K562 (cell line): ENCODE measurements at regions not wholly inside any gene's neighbourhood (a gene's known extent, or its start where the extent isn't known, plus 50 kb on each side); places are given as distances from the start of the nearest gene placed in this dataset.

ENCODE experiments used
- ATAC-seq: fragments of 200-7000 bp; cut with Tn5 transposase; 3 replicates; pipeline ENCODE4 v1.9.1; 2020; ENCODE audit warnings: moderate library complexity
- BruUV-seq: library from RNA; stranded (reverse); fragments of 400-500 nt; replicated peaks from 2 replicates; lab custom pipeline; 2021; lab: Mats Ljungman, UMichigan
- CTCF ChIA-PET: fragments of 300-600 bp; formaldehyde crosslinking; extraction: SDS; loops from one replicate; lab custom pipeline; 2021; ENCODE audit warnings: low intra/inter-chr PET ratio; lab: Yijun Ruan, JAX
- POLR2A ChIA-PET: fragments of 300-600, 350-650 bp; sonication (Branson Sonifier 250); formaldehyde crosslinking; extraction: SDS; loops from one replicate; lab custom pipeline; 2021; ENCODE audit warnings: antibody characterized with exemption, inconsistent platforms; lab: Yijun Ruan, JAX
- DNase-seq, 4 experiments: peaks; one replicate each; pipeline versions ENCODE4 v3.0.0 to v3.0.0-alpha.2; 2011 to 2018; ENCODE audit warnings: low spot score in 3 of 4, mixed read lengths in 3 of 4; ENCODE audit errors: extremely low read depth in 1 of 4
- FAIRE-seq: peaks from 2 replicates; lab custom pipeline; 2011; peaks lifted over from hg19 to GRCh38; lab: Jason Lieb, UNC
- H2AFZ ChIP-seq: 2 replicates; pipeline ENCODE4 v1.6.0; 2011; ENCODE audit warnings: low read depth, low read length, control low read depth, inconsistent platforms
- H3K27ac ChIP-seq: fragments of 200-600 bp; 3 replicates; pipeline ENCODE4 v1.8.0; 2011; ENCODE audit warnings: low read depth, mild to moderate bottlenecking, control low read depth, inconsistent platforms, low read length, moderate library complexity, mixed read lengths; ENCODE audit errors: extremely low read depth
- H3K27me3 ChIP-seq, 2 experiments: fragments of 300-600 bp in 1 of 2; 2 replicates in 1 of 2; 3 replicates in 1 of 2; pipeline versions ENCODE4 v1.6.0 to v1.8.0; 2011; ENCODE audit warnings: inconsistent platforms in 2 of 2, low read length in 2 of 2, mild to moderate bottlenecking in 1 of 2, mixed read lengths in 1 of 2, moderate library complexity in 1 of 2; ENCODE audit not compliant: control insufficient read depth in 2 of 2, insufficient read depth in 2 of 2
- H3K36me3 ChIP-seq: fragments of 300-600 bp; 3 replicates; pipeline ENCODE4 v1.8.0; 2011; ENCODE audit warnings: mild to moderate bottlenecking, low read length, inconsistent platforms; ENCODE audit not compliant: control insufficient read depth, insufficient read depth
- H3K4me1 ChIP-seq, 2 experiments: fragments of 200-600 bp in 1 of 2; replicated peaks in 1 of 2; 2 replicates in 1 of 2; 3 replicates in 1 of 2; pipeline versions ENCODE4 v1.5.1 to v1.8.0; 2011; ENCODE audit warnings: inconsistent platforms in 2 of 2, low read length in 2 of 2, mild to moderate bottlenecking in 1 of 2, mixed read lengths in 1 of 2, moderate library complexity in 1 of 2; ENCODE audit not compliant: control insufficient read depth in 2 of 2, insufficient read depth in 2 of 2
- H3K4me2 ChIP-seq: 2 replicates; pipeline ENCODE4 v1.6.1; 2011; ENCODE audit warnings: low read length, control low read depth, inconsistent platforms, mixed read lengths; ENCODE audit not compliant: insufficient read depth
- H3K4me3 ChIP-seq: fragments of 200-600 bp; sonication (generic), shearing (Covaris generic); 2 replicates; pipeline ENCODE4 v1.5.1; 2016; ENCODE audit warnings: control low read depth, inconsistent platforms
- H3K79me2 ChIP-seq: fragments of 200-600 bp; 3 replicates; pipeline ENCODE4 v1.8.0; 2011; ENCODE audit warnings: low read length, inconsistent platforms; ENCODE audit not compliant: control insufficient read depth, insufficient read depth
- H3K9ac ChIP-seq, 2 experiments: 2 replicates each; pipeline versions ENCODE4 v1.6.0 to v1.6.1; 2011; ENCODE audit warnings: low read depth in 2 of 2, low read length in 2 of 2, control low read depth in 1 of 2, inconsistent platforms in 1 of 2, mild to moderate bottlenecking in 1 of 2, mixed read lengths in 1 of 2; ENCODE audit not compliant: insufficient read depth in 1 of 2
- H3K9me1 ChIP-seq: one replicate; pipeline ENCODE4 v1.6.0; 2011; ENCODE audit warnings: inconsistent platforms, mild to moderate bottlenecking, low read length, moderate library complexity; ENCODE audit not compliant: control insufficient read depth, insufficient read depth
- H3K9me3 ChIP-seq: replicated peaks from 2 replicates; pipeline ENCODE4 v1.5.1; 2011; ENCODE audit warnings: low read depth, low read length, inconsistent platforms; ENCODE audit not compliant: control insufficient read depth, insufficient read depth
- H4K20me1 ChIP-seq: replicated peaks from 2 replicates; pipeline ENCODE4 v1.6.1; 2011; ENCODE audit warnings: low read length, inconsistent platforms, mixed read lengths; ENCODE audit not compliant: control insufficient read depth, insufficient read depth
- ZKSCAN8 ChIP-seq: fragments of 200-800 bp; sonication (Bioruptor generic); IDR thresholded peaks from 2 replicates; pipeline ENCODE4 v1.6.1; 2016; ENCODE audit warnings: missing genetic modification characterization, missing compliant biosample characterization
- ZNF695 ChIP-seq: fragments of 450-650 bp; formaldehyde crosslinking; IDR thresholded peaks from 2 replicates; pipeline ENCODE4 v1.4.0; 2020; ENCODE audit warnings: mild to moderate bottlenecking, moderate library complexity
- WGBS: fragments of 100-300 bp; shearing (Covaris generic); methylation state at CpG from one replicate; pipeline ENCODE4 v1.1.6; 2016; ENCODE audit warnings: low coverage, mixed read lengths; ENCODE audit not compliant: insufficient coverage; ENCODE audit errors: missing lambda C conversion rate; 5-methylcytosine and 5-hydroxymethylcytosine counted together
- in situ Hi-C: fragments of 300-500 bp; cut with MboI; formaldehyde crosslinking; loops from 4 replicates; pipeline ENCODE4 v1.15.0; 2018; ENCODE audit warnings: inconsistent platforms, mixed read lengths
- intact Hi-C: fragments of 100-400 bp; cut with micrococcal nuclease; formaldehyde crosslinking; loops from 2 replicates; pipeline ENCODE4 v1.14.2; 2022
- TF ChIP-seq, protein P1 (sequence below): sonication (generic); formaldehyde crosslinking; IDR thresholded peaks from 2 replicates; pipeline ENCODE4 v1.8.0; 2023; ENCODE audit warnings: mild to moderate bottlenecking, missing genetic modification reagents
- TF ChIP-seq, protein P2 (sequence below): fragments of 450-650 bp; formaldehyde crosslinking; IDR thresholded peaks from 2 replicates; pipeline ENCODE4 v1.4.0; 2020; ENCODE audit warnings: mild to moderate bottlenecking, moderate library complexity
- TF ChIP-seq, protein P3 (sequence below), 2 experiments: fragments of 450-650 bp in 1 of 2; IDR thresholded peaks; 2 replicates each; pipeline ENCODE4 v1.6.1; 2011 to 2017; ENCODE audit warnings: low read depth in 2 of 2, antibody characterized with exemption in 1 of 2, borderline replicate concordance in 1 of 2, low read length in 1 of 2, mild to moderate bottlenecking in 1 of 2, mixed read lengths in 1 of 2; ENCODE audit not compliant: control insufficient read depth in 1 of 2

GRCh38 chr3:72385167-72385566, 463.1 kb downstream of the SHQ1 start:
- ChIA-PET POLR2A (no interaction called here), CTCF (no interaction called here)
- TF ChIP-seq ZNF695 (no peak), ZKSCAN8 (CRISPR knock-in tag) (no peak)
- TF ChIP-seq, protein P1, sequence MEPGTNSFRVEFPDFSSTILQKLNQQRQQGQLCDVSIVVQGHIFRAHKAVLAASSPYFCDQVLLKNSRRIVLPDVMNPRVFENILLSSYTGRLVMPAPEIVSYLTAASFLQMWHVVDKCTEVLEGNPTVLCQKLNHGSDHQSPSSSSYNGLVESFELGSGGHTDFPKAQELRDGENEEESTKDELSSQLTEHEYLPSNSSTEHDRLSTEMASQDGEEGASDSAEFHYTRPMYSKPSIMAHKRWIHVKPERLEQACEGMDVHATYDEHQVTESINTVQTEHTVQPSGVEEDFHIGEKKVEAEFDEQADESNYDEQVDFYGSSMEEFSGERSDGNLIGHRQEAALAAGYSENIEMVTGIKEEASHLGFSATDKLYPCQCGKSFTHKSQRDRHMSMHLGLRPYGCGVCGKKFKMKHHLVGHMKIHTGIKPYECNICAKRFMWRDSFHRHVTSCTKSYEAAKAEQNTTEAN: no peak
- TF ChIP-seq, protein P2, sequence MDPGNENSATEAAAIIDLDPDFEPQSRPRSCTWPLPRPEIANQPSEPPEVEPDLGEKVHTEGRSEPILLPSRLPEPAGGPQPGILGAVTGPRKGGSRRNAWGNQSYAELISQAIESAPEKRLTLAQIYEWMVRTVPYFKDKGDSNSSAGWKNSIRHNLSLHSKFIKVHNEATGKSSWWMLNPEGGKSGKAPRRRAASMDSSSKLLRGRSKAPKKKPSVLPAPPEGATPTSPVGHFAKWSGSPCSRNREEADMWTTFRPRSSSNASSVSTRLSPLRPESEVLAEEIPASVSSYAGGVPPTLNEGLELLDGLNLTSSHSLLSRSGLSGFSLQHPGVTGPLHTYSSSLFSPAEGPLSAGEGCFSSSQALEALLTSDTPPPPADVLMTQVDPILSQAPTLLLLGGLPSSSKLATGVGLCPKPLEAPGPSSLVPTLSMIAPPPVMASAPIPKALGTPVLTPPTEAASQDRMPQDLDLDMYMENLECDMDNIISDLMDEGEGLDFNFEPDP (CRISPR knock-in tag): no peak
- TF ChIP-seq, protein P3, sequence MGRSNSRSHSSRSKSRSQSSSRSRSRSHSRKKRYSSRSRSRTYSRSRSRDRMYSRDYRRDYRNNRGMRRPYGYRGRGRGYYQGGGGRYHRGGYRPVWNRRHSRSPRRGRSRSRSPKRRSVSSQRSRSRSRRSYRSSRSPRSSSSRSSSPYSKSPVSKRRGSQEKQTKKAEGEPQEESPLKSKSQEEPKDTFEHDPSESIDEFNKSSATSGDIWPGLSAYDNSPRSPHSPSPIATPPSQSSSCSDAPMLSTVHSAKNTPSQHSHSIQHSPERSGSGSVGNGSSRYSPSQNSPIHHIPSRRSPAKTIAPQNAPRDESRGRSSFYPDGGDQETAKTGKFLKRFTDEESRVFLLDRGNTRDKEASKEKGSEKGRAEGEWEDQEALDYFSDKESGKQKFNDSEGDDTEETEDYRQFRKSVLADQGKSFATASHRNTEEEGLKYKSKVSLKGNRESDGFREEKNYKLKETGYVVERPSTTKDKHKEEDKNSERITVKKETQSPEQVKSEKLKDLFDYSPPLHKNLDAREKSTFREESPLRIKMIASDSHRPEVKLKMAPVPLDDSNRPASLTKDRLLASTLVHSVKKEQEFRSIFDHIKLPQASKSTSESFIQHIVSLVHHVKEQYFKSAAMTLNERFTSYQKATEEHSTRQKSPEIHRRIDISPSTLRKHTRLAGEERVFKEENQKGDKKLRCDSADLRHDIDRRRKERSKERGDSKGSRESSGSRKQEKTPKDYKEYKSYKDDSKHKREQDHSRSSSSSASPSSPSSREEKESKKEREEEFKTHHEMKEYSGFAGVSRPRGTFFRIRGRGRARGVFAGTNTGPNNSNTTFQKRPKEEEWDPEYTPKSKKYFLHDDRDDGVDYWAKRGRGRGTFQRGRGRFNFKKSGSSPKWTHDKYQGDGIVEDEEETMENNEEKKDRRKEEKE (IDR thresholded peaks at IDR 0.05; ENCODE audit: borderline replicate concordance in 1 of 2, control insufficient read depth in 1 of 2, low read depth in 2 of 2, low read length in 1 of 2): no peak
- Histone ChIP-seq H3K9ac (no peak overlapping the region), H3K79me2 (peaks cover 100% of the 10 kb centered on the region), H3K36me3 (peaks cover 19% of the 10 kb centered on the region; the same call in 2 of the 3 replicates), H2AFZ (no peak overlapping the region), H3K4me1 (peaks cover 0 to 33% of the 10 kb centered on the region in 2 experiments; a peak in 2 of 5 replicates), H3K9me1 (no peaks in the 10 kb centered on the region), H3K9me3 (no peaks in the 10 kb centered on the region), H3K27ac (no peak overlapping the region), H3K4me2 (no peak overlapping the region), H4K20me1 (peaks cover 75% of the 10 kb centered on the region), H3K4me3 (no peak overlapping the region), H3K27me3 (no peaks in the 10 kb centered on the region)
- BruUV-seq: no TSS peak
- intact Hi-C loops (no loop called here), in situ Hi-C loops (no loop called here)
- 63% methylated on average over 3 of the region's 3 CpGs for WGBS
- DNase-seq: no peak
- ATAC-seq: no peak; the same call in 2 of the 3 replicates
- no peak for FAIRE-seq
